ENCODE measurements at regions not wholly inside any gene's neighbourhood (a gene's known extent, or its start where the extent isn't known, plus 50 kb on each side); places are given as distances from the start of the nearest gene placed in this dataset.
"Not testable (repeated sequence)": the region's sequence is repeated elsewhere in the genome, so short reads cannot be mapped to it uniquely, and the experiment has no call there.

DNA sequence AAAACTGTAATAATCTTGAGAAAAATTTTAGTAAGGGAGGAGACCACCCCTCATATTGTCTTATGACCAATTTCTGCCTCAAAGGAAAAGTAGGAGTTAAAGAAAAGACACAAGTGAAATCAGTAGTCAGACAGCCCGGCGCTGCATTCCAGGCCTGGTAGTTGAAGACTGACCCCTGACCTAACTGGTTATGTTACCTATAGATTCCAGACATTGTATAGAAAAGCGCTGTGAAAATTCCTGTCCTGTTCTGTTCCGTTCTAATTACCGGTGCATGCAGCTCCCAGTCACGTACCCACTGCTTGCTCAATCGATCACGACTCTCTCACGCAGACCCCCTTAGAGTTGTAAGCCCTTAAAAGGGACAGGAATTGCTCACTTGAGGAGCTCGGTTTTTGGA is 587.9 kb upstream of the SLC8A1 start:
- DNase-seq (ENCODE audit: extremely low spot score); H3K4me1 ChIP-seq (ENCODE audit: insufficient read depth); H3K27ac ChIP-seq (ENCODE audit: low read depth); H3K4me3 ChIP-seq (ENCODE audit: low read depth, low read length); H3K36me3 ChIP-seq (ENCODE audit: insufficient read depth): not testable (repeated sequence)
- whole genome bisulfite sequencing = 83% methylated on average over 10 of the region's 10 CpGs

- no peak overlapping the region for H3K4me3 ChIP-seq (ENCODE audit: low read depth, low read length)
- WGBS = 71% methylated on average over 6 of the region's 6 CpGs
- H3K4me1 ChIP-seq (ENCODE audit: insufficient read depth) = no peaks in the 10 kb centered on the region
- DNase-seq (ENCODE audit: extremely low spot score) = no peak
- H3K36me3 ChIP-seq (ENCODE audit: insufficient read depth) = no peaks in the 10 kb centered on the region
- no peak overlapping the region for H3K27ac ChIP-seq (ENCODE audit: low read depth)
Observed at GRCh38 chr2:41040782-41041520, 589.1 kb upstream of the SLC8A1 start.

- Histone ChIP-seq H3K36me3 (ENCODE audit: insufficient read depth) (no peaks in the 10 kb centered on the region), H3K4me3 (ENCODE audit: low read depth, low read length) (no peak overlapping the region), H3K4me1 (ENCODE audit: insufficient read depth) (no peaks in the 10 kb centered on the region), H3K27ac (ENCODE audit: low read depth) (no peak overlapping the region)
- DNase-seq (ENCODE audit: extremely low spot score) = no peak
Observed at GRCh38 chr2:41042343-41042742, 590.5 kb upstream of the SLC8A1 start.

DNA sequence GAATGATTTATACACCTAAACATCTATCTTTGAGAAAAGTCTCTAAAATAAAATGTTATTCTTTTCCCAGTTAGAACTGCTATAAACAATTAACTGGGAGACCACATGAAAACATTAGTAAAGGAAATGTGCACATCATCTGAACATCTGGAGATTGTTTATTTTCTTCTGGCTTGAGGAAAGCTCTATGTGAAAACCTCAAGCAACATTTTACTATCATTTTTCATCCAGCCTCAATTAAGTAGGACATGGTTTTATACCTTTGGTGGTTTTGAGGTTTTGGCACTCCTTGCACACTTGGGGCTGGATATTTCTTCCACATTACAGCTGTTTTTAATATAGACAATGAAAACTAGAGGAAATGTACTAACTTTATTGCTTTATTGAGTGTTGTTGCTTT is 609.5 kb upstream of the SLC8A1 start:
- Histone ChIP-seq H3K4me3 (ENCODE audit: low read depth, low read length) (no peak overlapping the region), H3K27ac (ENCODE audit: low read depth) (no peak overlapping the region), H3K4me1 (ENCODE audit: insufficient read depth) (no peaks in the 10 kb centered on the region), H3K36me3 (ENCODE audit: insufficient read depth) (no peaks in the 10 kb centered on the region)
- no peak for DNase-seq (ENCODE audit: extremely low spot score)

GRCh38 chr2:41062336-41062735 is 610.4 kb upstream of the SLC8A1 start:
- 89% methylated on average over 1 of the region's 1 CpG for WGBS
- no peak for DNase-seq (ENCODE audit: extremely low spot score)

GRCh38 chr2:41066168-41066567 is 614.3 kb upstream of the SLC8A1 start:
- H3K36me3 ChIP-seq (ENCODE audit: insufficient read depth) = no peaks in the 10 kb centered on the region
- no peaks in the 10 kb centered on the region for H3K4me1 ChIP-seq (ENCODE audit: insufficient read depth)
- no peak overlapping the region for H3K27ac ChIP-seq (ENCODE audit: low read depth)
- no peak overlapping the region for H3K4me3 ChIP-seq (ENCODE audit: low read depth, low read length)
- no peak for DNase-seq (ENCODE audit: extremely low spot score)
- WGBS = 89% methylated on average over 2 of the region's 2 CpGs

More at GRCh38 chr2:41062336-41062735, 610.4 kb upstream of the SLC8A1 start:
- Histone ChIP-seq H3K27ac (ENCODE audit: low read depth) (no peak overlapping the region), H3K4me1 (ENCODE audit: insufficient read depth) (no peaks in the 10 kb centered on the region), H3K36me3 (ENCODE audit: insufficient read depth) (no peaks in the 10 kb centered on the region), H3K4me3 (ENCODE audit: low read depth, low read length) (no peak overlapping the region)

DNA sequence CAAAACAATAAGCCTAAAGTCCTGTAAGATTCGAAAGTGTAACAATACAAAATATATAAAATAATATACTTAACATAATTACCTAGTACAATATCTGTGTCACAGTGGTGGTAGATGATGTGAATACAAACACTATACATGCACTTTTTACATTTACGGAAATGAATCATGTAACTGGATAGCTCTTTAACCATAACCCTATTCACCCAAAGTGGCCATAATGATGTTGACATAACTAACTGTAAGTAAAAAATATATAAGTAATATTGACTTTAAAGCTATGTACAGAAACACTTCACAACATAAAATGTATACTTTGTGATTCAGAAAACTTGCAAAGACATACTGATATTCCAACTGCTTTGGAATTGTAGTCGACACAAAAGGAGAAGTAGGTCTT is 616.9 kb upstream of the SLC8A1 start:
- no peaks in the 10 kb centered on the region for H3K4me1 ChIP-seq (ENCODE audit: insufficient read depth)
- WGBS = 86% methylated on average over 3 of the region's 3 CpGs
- H3K36me3 ChIP-seq (ENCODE audit: insufficient read depth) = no peaks in the 10 kb centered on the region
- H3K27ac ChIP-seq (ENCODE audit: low read depth) = no peak overlapping the region
- DNase-seq (ENCODE audit: extremely low spot score) = no peak
- no peak overlapping the region for H3K4me3 ChIP-seq (ENCODE audit: low read depth, low read length)

- 85% methylated on average over 1 of the region's 1 CpG for WGBS
- DNase-seq (ENCODE audit: extremely low spot score) = no peak
- no peaks in the 10 kb centered on the region for H3K36me3 ChIP-seq (ENCODE audit: insufficient read depth)
- H3K4me3 ChIP-seq (ENCODE audit: low read depth, low read length) = no peak overlapping the region
- H3K4me1 ChIP-seq (ENCODE audit: insufficient read depth) = no peaks in the 10 kb centered on the region
- no peak overlapping the region for H3K27ac ChIP-seq (ENCODE audit: low read depth)
Observed at GRCh38 chr2:41078341-41078740, 626.5 kb upstream of the SLC8A1 start.

DNA sequence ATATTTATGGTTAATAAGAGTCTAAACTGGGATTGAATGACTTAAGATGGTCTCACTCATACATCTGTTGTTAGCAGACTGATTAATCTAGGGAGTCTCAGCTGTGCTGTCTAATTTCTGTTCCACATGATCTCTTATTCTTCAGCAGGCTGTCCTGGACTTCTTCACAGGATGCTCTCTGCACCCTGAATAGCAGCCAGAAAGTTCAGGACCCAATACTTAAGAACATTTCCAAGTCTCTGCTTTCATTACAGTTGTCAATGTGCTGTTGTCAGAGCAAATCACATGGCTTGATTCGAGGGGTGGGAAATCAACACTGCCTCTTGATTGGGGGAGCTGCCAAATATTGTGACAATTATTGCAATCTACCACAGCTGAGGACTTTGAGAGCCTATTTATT is 627.1 kb upstream of the SLC8A1 start:
- no peaks in the 10 kb centered on the region for H3K4me1 ChIP-seq (ENCODE audit: insufficient read depth)
- WGBS = 49% methylated on average over 1 of the region's 1 CpG

DNA sequence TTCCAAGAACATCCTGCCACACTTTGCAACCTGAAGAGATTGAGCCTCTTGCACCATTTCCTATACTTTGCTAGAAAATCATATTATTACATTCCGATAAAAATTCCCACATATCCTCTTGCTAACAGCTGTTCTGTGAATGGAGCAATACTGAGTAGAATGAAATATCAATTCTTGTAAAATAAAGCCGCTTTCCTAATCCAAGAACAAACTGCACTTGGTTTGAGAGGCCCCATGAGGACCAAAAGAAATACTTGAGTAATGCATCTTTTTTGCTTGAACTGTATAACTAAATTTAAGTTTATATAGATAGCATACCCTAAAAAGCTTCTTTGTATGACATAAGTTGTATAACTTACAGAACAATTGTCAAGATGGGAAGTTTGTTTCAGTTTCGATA is 632.4 kb upstream of the SLC8A1 start:
- no peaks in the 10 kb centered on the region for H3K4me1 ChIP-seq (ENCODE audit: insufficient read depth)
- no peaks in the 10 kb centered on the region for H3K36me3 ChIP-seq (ENCODE audit: insufficient read depth)
- WGBS = 93% methylated on average over 3 of the region's 3 CpGs
- no peak overlapping the region for H3K27ac ChIP-seq (ENCODE audit: low read depth)
- no peak overlapping the region for H3K4me3 ChIP-seq (ENCODE audit: low read depth, low read length)
- DNase-seq (ENCODE audit: extremely low spot score) = no peak

More for the DNA sequence above, 627.1 kb upstream of the SLC8A1 start:
- H3K36me3 ChIP-seq (ENCODE audit: insufficient read depth) = no peaks in the 10 kb centered on the region
- no peak for DNase-seq (ENCODE audit: extremely low spot score)
- no peak overlapping the region for H3K4me3 ChIP-seq (ENCODE audit: low read depth, low read length)
- H3K27ac ChIP-seq (ENCODE audit: low read depth) = no peak overlapping the region

DNA sequence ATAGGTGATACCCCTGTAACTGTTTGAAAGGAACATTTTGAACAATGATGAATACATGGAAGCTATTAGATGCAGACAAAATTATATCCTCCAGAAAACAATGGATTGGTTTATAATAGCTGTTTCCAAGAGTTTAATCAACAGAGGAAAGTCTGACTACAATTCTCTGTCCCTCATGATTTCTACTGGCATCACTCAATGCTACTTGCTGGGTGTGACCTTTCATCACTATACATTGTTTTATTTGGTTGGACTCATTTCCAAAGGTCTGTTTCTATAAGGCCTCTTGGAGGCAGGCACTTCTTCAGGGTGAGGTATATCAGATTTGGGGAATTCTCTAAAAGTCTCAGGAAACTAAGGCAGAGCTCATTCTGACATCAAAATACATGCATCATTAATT is 636.1 kb upstream of the SLC8A1 start:
- Histone ChIP-seq H3K4me1 (ENCODE audit: insufficient read depth) (no peaks in the 10 kb centered on the region), H3K27ac (ENCODE audit: low read depth) (no peak overlapping the region), H3K4me3 (ENCODE audit: low read depth, low read length) (no peak overlapping the region), H3K36me3 (ENCODE audit: insufficient read depth) (no peaks in the 10 kb centered on the region)
- no peak for DNase-seq (ENCODE audit: extremely low spot score)

GRCh38 chr2:41101281-41101680 is 649.4 kb upstream of the SLC8A1 start:
- H3K36me3 ChIP-seq (ENCODE audit: insufficient read depth) = no peaks in the 10 kb centered on the region
- no peak overlapping the region for H3K27ac ChIP-seq (ENCODE audit: low read depth)
- WGBS = 46% methylated on average over 1 of the region's 1 CpG
- DNase-seq (ENCODE audit: extremely low spot score) = no peak
- H3K4me1 ChIP-seq (ENCODE audit: insufficient read depth) = no peaks in the 10 kb centered on the region
- H3K4me3 ChIP-seq (ENCODE audit: low read depth, low read length) = no peak overlapping the region

DNA sequence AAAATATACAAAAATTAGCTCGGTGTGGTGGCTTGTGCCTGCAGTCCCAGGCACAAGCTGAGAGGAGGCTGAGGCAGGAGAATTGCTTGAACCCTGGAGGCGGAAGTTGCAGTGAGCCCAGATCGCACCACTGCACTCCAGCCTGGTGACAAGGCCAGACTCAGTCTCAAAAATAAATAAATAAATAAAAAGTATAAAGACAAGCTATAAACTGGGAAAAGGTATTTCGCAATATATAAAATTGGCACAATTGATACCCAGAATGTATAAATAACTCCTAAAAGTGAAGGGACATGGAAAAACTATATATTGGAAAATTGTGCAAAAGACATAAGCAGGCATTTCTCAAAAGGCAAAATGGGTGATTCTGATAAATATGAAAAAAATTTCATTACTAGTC is 657.9 kb upstream of the SLC8A1 start:
- no peaks in the 10 kb centered on the region for H3K4me1 ChIP-seq (ENCODE audit: insufficient read depth)
- no peak overlapping the region for H3K4me3 ChIP-seq (ENCODE audit: low read depth, low read length)
- H3K36me3 ChIP-seq (ENCODE audit: insufficient read depth) = no peaks in the 10 kb centered on the region
- no peak for DNase-seq (ENCODE audit: extremely low spot score)
- no peak overlapping the region for H3K27ac ChIP-seq (ENCODE audit: low read depth)
- WGBS = 97% methylated on average over 4 of the region's 4 CpGs

DNA sequence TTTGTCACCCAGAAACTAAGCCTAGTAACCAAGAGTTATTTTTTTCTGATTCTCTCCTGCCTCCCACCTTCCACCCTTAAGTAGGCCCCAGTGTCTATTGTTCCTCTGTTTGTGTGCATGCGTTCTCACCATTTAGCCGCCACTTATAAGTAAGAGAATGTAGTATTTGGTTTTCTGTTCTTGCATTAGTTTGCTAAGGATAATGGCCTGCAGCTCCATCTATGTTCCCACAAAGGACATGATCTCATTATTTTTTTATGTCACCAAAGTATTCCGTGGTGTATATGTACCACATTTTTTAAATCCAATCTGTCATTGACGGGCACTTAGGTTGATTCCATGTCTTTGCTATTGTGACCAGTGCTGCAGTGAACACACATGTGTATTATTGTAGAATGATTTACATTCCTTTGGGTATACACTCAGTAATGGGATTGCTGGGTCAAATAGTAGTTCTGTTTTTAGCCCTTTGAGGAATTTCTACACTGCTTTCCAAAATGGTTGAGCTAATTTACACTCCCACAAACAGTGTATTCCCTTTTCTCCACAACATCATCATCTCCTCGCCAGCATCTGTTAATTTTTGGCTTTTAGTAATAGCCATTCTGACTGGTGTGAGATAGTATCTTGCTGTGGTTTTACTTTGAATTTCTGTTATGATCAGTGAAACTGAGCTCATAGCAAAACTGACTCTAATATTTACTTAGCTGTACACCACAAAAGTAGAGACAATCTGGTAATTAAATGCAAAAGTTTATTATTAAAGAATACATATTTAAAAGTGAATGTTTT is 660.1 kb upstream of the SLC8A1 start:
- no peak overlapping the region for H3K27ac ChIP-seq (ENCODE audit: low read depth)
- 78% methylated on average over 5 of the region's 5 CpGs for WGBS
- H3K4me3 ChIP-seq (ENCODE audit: low read depth, low read length) = no peak overlapping the region
- no peaks in the 10 kb centered on the region for H3K36me3 ChIP-seq (ENCODE audit: insufficient read depth)
- no peaks in the 10 kb centered on the region for H3K4me1 ChIP-seq (ENCODE audit: insufficient read depth)
- peak; percentile 14 for DNase-seq (ENCODE audit: extremely low spot score)
